H1 (cell line): ENCODE measurements at regions not wholly inside any gene's neighbourhood (a gene's known extent, or its start where the extent isn't known, plus 50 kb on each side); places are given as distances from the start of the nearest gene placed in this dataset.

ENCODE experiments used
- CTCF ChIA-PET: fragments of 300-600 bp; sonication (Branson Sonifier 250); formaldehyde crosslinking; loops from one replicate; lab custom pipeline; 2021; ENCODE audit not compliant: partially characterized antibody; lab: Charles Lee
- POLR2A ChIA-PET: fragments of 300-600 bp; sonication (Branson Sonifier 250); formaldehyde crosslinking; loops from one replicate; lab custom pipeline; 2021; ENCODE audit warnings: inconsistent platforms; ENCODE audit not compliant: partially characterized antibody; lab: Charles Lee
- DNase-seq, 2 experiments: peaks; one replicate each; pipeline versions ENCODE4 v3.0.0 to v3.0.0-alpha.2; 2010 to 2022; ENCODE audit warnings: low spot score in 2 of 2, low read depth in 1 of 2, mixed read lengths in 1 of 2
- FAIRE-seq: peaks from 2 replicates; lab custom pipeline; 2011; peaks lifted over from hg19 to GRCh38; lab: Jason Lieb, UNC
- H2AFZ ChIP-seq: 2 replicates; pipeline ENCODE4 v1.8.1; 2012; ENCODE audit warnings: low read length, inconsistent platforms
- H2AK5ac ChIP-seq: 2 replicates; pipeline ENCODE4 v1.6.1; 2013; ENCODE audit warnings: low read depth, low read length
- H2BK120ac ChIP-seq: replicated peaks from 2 replicates; pipeline ENCODE3; 2013; ENCODE audit warnings: low read depth, low read length, inconsistent platforms
- H2BK12ac ChIP-seq: 2 replicates; pipeline ENCODE4 v1.6.1; 2013; ENCODE audit warnings: low read depth, low read length
- H2BK15ac ChIP-seq: 2 replicates; pipeline ENCODE4 v1.6.1; 2013; ENCODE audit warnings: low read length
- H2BK20ac ChIP-seq: 2 replicates; pipeline ENCODE4 v1.6.1; 2013; ENCODE audit warnings: low read length
- H2BK5ac ChIP-seq: 2 replicates; pipeline ENCODE4 v1.6.1; 2013; ENCODE audit warnings: low read depth, low read length
- H3K14ac ChIP-seq: 2 replicates; pipeline ENCODE4 v1.6.1; 2013; ENCODE audit warnings: inconsistent platforms; ENCODE audit not compliant: insufficient read length
- H3K18ac ChIP-seq: 2 replicates; pipeline ENCODE4 v1.6.1; 2013; ENCODE audit warnings: low read length; ENCODE audit errors: extremely low read depth
- H3K23ac ChIP-seq: 2 replicates; pipeline ENCODE4 v1.6.1; 2013; ENCODE audit warnings: inconsistent platforms; ENCODE audit not compliant: insufficient read length
- H3K23me2 ChIP-seq: 2 replicates; pipeline ENCODE4 v1.6.1; 2013; ENCODE audit warnings: low read depth, low read length
- H3K27ac ChIP-seq: 2 replicates; pipeline ENCODE4 v1.6.1; 2011; ENCODE audit warnings: low read depth, low read length, inconsistent platforms
- H3K27me3 ChIP-seq, 4 experiments: replicated peaks in 1 of 4; 1 replicate in 1 of 4; 2 replicates in 3 of 4; pipeline versions ENCODE4 v1.6.1 to v1.8.1; 2011 to 2013; ENCODE audit warnings: low read length in 3 of 4, mild to moderate bottlenecking in 3 of 4, inconsistent platforms in 2 of 4, mixed read lengths in 2 of 4, moderate library complexity in 1 of 4; ENCODE audit not compliant: control insufficient read depth in 3 of 4, insufficient read depth in 3 of 4; ENCODE audit errors: extremely low read depth in 1 of 4
- H3K36me3 ChIP-seq, 4 experiments: 2 replicates each; pipeline versions ENCODE4 v1.6.1 to v1.8.1; 2011 to 2013; ENCODE audit warnings: mild to moderate bottlenecking in 4 of 4, low read length in 3 of 4, moderate library complexity in 2 of 4, control low read depth in 1 of 4, inconsistent platforms in 1 of 4; ENCODE audit not compliant: insufficient read depth in 4 of 4, control insufficient read depth in 2 of 4
- H3K4ac ChIP-seq: replicated peaks from 2 replicates; pipeline ENCODE3; 2013; ENCODE audit warnings: low read length, low read depth, mixed read lengths, inconsistent platforms; ENCODE audit not compliant: insufficient read length
- H3K4me1 ChIP-seq, 4 experiments: replicated peaks in 1 of 4; 1 replicate in 1 of 4; 2 replicates in 3 of 4; pipeline versions ENCODE4 v1.6.1 to v1.8.1; 2011 to 2013; ENCODE audit warnings: low read length in 3 of 4, inconsistent platforms in 2 of 4, mixed read lengths in 1 of 4; ENCODE audit not compliant: insufficient read depth in 4 of 4, control insufficient read depth in 3 of 4
- H3K4me2 ChIP-seq, 2 experiments: 2 replicates each; pipeline versions ENCODE4 v1.6.1 to v1.8.1; 2011 to 2013; ENCODE audit warnings: low read depth in 2 of 2, low read length in 2 of 2, control low read depth in 1 of 2, inconsistent platforms in 1 of 2, mild to moderate bottlenecking in 1 of 2; ENCODE audit not compliant: insufficient read depth in 1 of 2
- H3K4me3 ChIP-seq, 4 experiments: fragments of 200-600, 300-600 bp in 1 of 4; sonication (generic), shearing (Covaris generic), sonication (Bioruptor Twin) in 1 of 4; 2 replicates each; pipeline versions ENCODE4 v1.5.1 to v1.8.1; 2011 to 2016; ENCODE audit warnings: low read length in 4 of 4, low read depth in 3 of 4, control low read depth in 2 of 4, inconsistent platforms in 2 of 4, mild to moderate bottlenecking in 2 of 4, mixed read lengths in 1 of 4, moderate library complexity in 1 of 4; ENCODE audit not compliant: insufficient read depth in 2 of 4; ENCODE audit errors: extremely low read depth in 1 of 4
- H3K56ac ChIP-seq: replicated peaks from 2 replicates; pipeline ENCODE3; 2013; ENCODE audit warnings: low read depth, mild to moderate bottlenecking, mixed read lengths, low read length, inconsistent platforms; ENCODE audit not compliant: insufficient read length
- H3K79me1 ChIP-seq: 2 replicates; pipeline ENCODE4 v1.6.1; 2013; ENCODE audit warnings: low read depth, low read length, control low read depth
- H3K79me2 ChIP-seq, 2 experiments: 2 replicates each; pipeline versions ENCODE4 v1.6.1 to v1.8.1; 2012 to 2013; ENCODE audit warnings: low read length in 2 of 2, mild to moderate bottlenecking in 2 of 2, inconsistent platforms in 1 of 2; ENCODE audit not compliant: insufficient read depth in 2 of 2, control insufficient read depth in 1 of 2
- H3K9ac ChIP-seq, 4 experiments: replicated peaks in 1 of 4; 1 replicate in 1 of 4; 2 replicates in 3 of 4; pipeline versions ENCODE4 v1.6.1 to v1.8.1; 2011 to 2013; ENCODE audit warnings: low read depth in 3 of 4, low read length in 3 of 4, control low read depth in 2 of 4, mild to moderate bottlenecking in 2 of 4, moderate library complexity in 2 of 4, inconsistent platforms in 1 of 4; ENCODE audit errors: extremely low read depth in 1 of 4
- H3K9me3 ChIP-seq, 2 experiments: 2 replicates each; pipeline versions ENCODE4 v1.6.1 to v1.8.1; 2012 to 2013; ENCODE audit warnings: mild to moderate bottlenecking in 2 of 2, moderate library complexity in 2 of 2, control low read depth in 1 of 2, inconsistent platforms in 1 of 2, low read depth in 1 of 2, low read length in 1 of 2, mixed read lengths in 1 of 2; ENCODE audit not compliant: insufficient read depth in 2 of 2
- H4K20me1 ChIP-seq, 2 experiments: replicated peaks in 1 of 2; 2 replicates each; pipeline versions ENCODE3 to v1.8.1; 2011 to 2013; ENCODE audit warnings: inconsistent platforms in 2 of 2, low read length in 2 of 2, mild to moderate bottlenecking in 1 of 2; ENCODE audit not compliant: insufficient read depth in 2 of 2, control insufficient read depth in 1 of 2
- H4K5ac ChIP-seq: 2 replicates; pipeline ENCODE4 v1.6.1; 2013; ENCODE audit warnings: low read length, low read depth, mixed read lengths, inconsistent platforms; ENCODE audit not compliant: insufficient read length
- H4K8ac ChIP-seq: 2 replicates; pipeline ENCODE4 v1.8.0; 2013; ENCODE audit warnings: mild to moderate bottlenecking, moderate library complexity, low read length, inconsistent platforms; ENCODE audit not compliant: insufficient read depth; ENCODE audit errors: extremely low read depth
- H4K91ac ChIP-seq: replicated peaks from 2 replicates; pipeline ENCODE3; 2013; ENCODE audit warnings: low read length, mixed read lengths, inconsistent platforms; ENCODE audit not compliant: insufficient read length
- EGR1 ChIP-seq: IDR thresholded peaks from 2 replicates; pipeline ENCODE4 v1.6.1; 2011; ENCODE audit warnings: low read depth, low read length, borderline replicate concordance
- GTF2F1 ChIP-seq: IDR thresholded peaks from 2 replicates; pipeline ENCODE4 v1.6.1; 2012; ENCODE audit warnings: low read depth, low read length, improper control_type of control experiment, borderline replicate concordance
- NANOG ChIP-seq: IDR thresholded peaks from 2 replicates; pipeline ENCODE4 v1.6.1; 2011; ENCODE audit warnings: low read length, low read depth, mild to moderate bottlenecking, inconsistent platforms; ENCODE audit not compliant: insufficient read depth, poor library complexity, severe bottlenecking
- PHF8 ChIP-seq: fragments of 200-600 bp; sonication (generic); conservative IDR thresholded peaks from 2 replicates; pipeline ENCODE4 v1.7.1; 2012; ENCODE audit warnings: low read depth, mild to moderate bottlenecking, inconsistent platforms, low read length, moderate library complexity
- RAD21 ChIP-seq, 2 experiments: IDR thresholded peaks in 1 of 2; conservative IDR thresholded peaks in 1 of 2; 2 replicates each; pipeline ENCODE4 v1.6.1; 2011; ENCODE audit warnings: low read depth in 2 of 2, low read length in 2 of 2, improper control_type of control experiment in 1 of 2, inconsistent platforms in 1 of 2, mild to moderate bottlenecking in 1 of 2, moderate library complexity in 1 of 2
- TAF1 ChIP-seq: IDR thresholded peaks from 2 replicates; pipeline ENCODE4 v1.6.1; 2011; ENCODE audit warnings: mild to moderate bottlenecking, low read depth, low read length
- TBP ChIP-seq: IDR thresholded peaks from 2 replicates; pipeline ENCODE4 v1.6.1; 2011; ENCODE audit warnings: low read depth, low read length, improper control_type of control experiment
- WGBS, 2 experiments: shearing (Covaris generic) in 1 of 2; methylation state at CpG; one replicate each; pipeline versions ENCODE4 v1.1.6 to v1.1.7; 2013 to 2015; ENCODE audit warnings: low lambda C conversion rate in 2 of 2, mixed read lengths in 2 of 2, inconsistent platforms in 1 of 2, low coverage in 1 of 2, missing lambda C conversion rate in 1 of 2; ENCODE audit not compliant: insufficient replicate concordance in 2 of 2, insufficient coverage in 1 of 2, insufficient read length in 1 of 2; ENCODE audit errors: extremely low coverage in 1 of 2, missing lambda C conversion rate in 1 of 2; 5-methylcytosine and 5-hydroxymethylcytosine counted together
- TF ChIP-seq, protein P1 (sequence below): IDR thresholded peaks from 2 replicates; pipeline ENCODE4 v1.6.1; 2012; ENCODE audit warnings: inconsistent platforms
- TF ChIP-seq, protein P2 (sequence below): IDR thresholded peaks from 2 replicates; pipeline ENCODE4 v1.6.1; 2011; ENCODE audit warnings: low read length, improper control_type of control experiment

DNA sequence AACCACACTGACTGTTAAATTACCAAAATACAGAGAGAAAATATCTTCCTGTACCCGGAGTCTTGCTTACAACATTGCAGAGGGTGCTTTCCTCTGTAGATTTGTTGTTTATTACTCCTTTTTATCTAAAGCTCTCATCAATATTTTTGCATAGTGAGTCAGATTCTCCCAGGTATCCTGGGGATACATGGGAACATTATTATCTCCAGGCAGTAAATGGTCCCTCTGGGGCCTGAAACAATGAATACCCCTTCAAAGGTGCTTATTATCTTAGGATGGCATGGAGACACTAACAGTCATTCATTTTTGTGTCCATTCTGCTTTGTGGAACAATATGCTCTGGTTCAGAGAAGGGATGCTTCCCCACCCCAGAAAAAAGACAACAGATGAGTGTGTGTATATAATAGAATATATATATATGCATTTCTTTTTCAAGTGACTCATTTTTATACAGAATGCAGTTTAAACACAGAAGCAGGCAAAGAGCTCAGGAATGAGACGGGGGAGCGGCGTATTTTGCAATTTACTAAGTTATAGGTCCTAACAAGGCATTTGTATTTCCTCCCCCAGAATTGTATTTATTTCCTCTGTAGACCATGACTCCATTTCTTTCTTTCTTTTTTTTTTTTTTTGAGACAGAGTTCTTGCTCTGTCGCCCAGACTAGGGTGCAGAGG is 424.8 kb upstream of the ZEB2 start:
- Histone ChIP-seq H3K79me2 (no peaks in the 10 kb centered on the region), H4K91ac (no peak overlapping the region), H2BK5ac (no peak overlapping the region), H2BK15ac (no peak overlapping the region), H3K4me2 (no peak overlapping the region), H4K5ac (no peak overlapping the region), H3K27me3 (no peaks in the 10 kb centered on the region), H3K4ac (no peak overlapping the region), H3K18ac (no peak overlapping the region), H3K9ac (no peak overlapping the region), H3K23ac (no peak overlapping the region), H3K9me3 (no peaks in the 10 kb centered on the region), H4K8ac (no peak overlapping the region), H3K14ac (no peak overlapping the region), H3K4me3 (no peak overlapping the region), H3K36me3 (no peaks in the 10 kb centered on the region), H2AFZ (no peak overlapping the region), H3K4me1 (peaks cover 0 to 3% (median 0%) of the 10 kb centered on the region in 4 experiments; a peak in 1 of 7 replicates), H2BK120ac (no peak overlapping the region), H2AK5ac (no peak overlapping the region), H3K27ac (no peak overlapping the region), H4K20me1 (no peaks in the 10 kb centered on the region), H2BK12ac (no peak overlapping the region), H3K79me1 (no peaks in the 10 kb centered on the region), H3K23me2 (no peaks in the 10 kb centered on the region), H3K56ac (no peak overlapping the region), H2BK20ac (no peak overlapping the region)
- CTCF ChIA-PET, result no interaction called here
- DNase-seq (no peak), FAIRE-seq (no peak)
- 98% methylated on average over 4 of the region's 5 CpGs; no CpG with 5 or more reads in 1 of the 2 experiments for WGBS, 2 experiments
- POLR2A ChIA-PET, result no interaction called here
- TF ChIP-seq TBP, result no peak
- no peak for TF ChIP-seq NANOG
- no peak for TF ChIP-seq EGR1
- no peak for TF ChIP-seq RAD21 (IDR thresholded peaks at IDR 0.05 in 1 of 2, conservative IDR thresholded peaks at IDR 0.05 in 1 of 2; ENCODE audit: low read depth in 2 of 2, low read length in 2 of 2)
- TF ChIP-seq PHF8, result no peak
- TF ChIP-seq, protein P1, sequence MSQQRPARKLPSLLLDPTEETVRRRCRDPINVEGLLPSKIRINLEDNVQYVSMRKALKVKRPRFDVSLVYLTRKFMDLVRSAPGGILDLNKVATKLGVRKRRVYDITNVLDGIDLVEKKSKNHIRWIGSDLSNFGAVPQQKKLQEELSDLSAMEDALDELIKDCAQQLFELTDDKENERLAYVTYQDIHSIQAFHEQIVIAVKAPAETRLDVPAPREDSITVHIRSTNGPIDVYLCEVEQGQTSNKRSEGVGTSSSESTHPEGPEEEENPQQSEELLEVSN, result no peak
- no peak for TF ChIP-seq TAF1
- TF ChIP-seq, protein P2, sequence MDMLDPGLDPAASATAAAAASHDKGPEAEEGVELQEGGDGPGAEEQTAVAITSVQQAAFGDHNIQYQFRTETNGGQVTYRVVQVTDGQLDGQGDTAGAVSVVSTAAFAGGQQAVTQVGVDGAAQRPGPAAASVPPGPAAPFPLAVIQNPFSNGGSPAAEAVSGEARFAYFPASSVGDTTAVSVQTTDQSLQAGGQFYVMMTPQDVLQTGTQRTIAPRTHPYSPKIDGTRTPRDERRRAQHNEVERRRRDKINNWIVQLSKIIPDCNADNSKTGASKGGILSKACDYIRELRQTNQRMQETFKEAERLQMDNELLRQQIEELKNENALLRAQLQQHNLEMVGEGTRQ, result no peak
- no peak for TF ChIP-seq GTF2F1
